ENCODE measurements at regions not wholly inside any gene's neighbourhood (a gene's known extent, or its start where the extent isn't known, plus 50 kb on each side); places are given as distances from the start of the nearest gene placed in this dataset.

- H3K4me3 ChIP-seq: no peak overlapping the region
- TF ChIP-seq TFCP2L1 (CRISPR knock-in tag; IDR thresholded peaks at IDR 0.05) (no peak), MAZ (IDR thresholded peaks at IDR 0.05; ENCODE audit: borderline replicate concordance, low read depth, low read length) (no peak), ESRRA (IDR thresholded peaks at IDR 0.05; ENCODE audit: borderline replicate concordance, low read length) (no peak), ZC3H11A (IDR thresholded peaks at IDR 0.05) (no peak), RFX5 (IDR thresholded peaks at IDR 0.05) (no peak), NR3C1 (IDR thresholded peaks at IDR 0.05) (no peak), NFE2L2 (conservative IDR thresholded peaks at IDR 0.05; ENCODE audit: low read length) (no peak), KDM1A (IDR thresholded peaks at IDR 0.05; ENCODE audit: low read depth) (no peak), HOXA7 (CRISPR knock-in tag; IDR thresholded peaks at IDR 0.05) (no peak), ATOH8 (CRISPR knock-in tag; IDR thresholded peaks at IDR 0.05; ENCODE audit: low read depth) (no peak), POLR2AphosphoS2 (conservative IDR thresholded peaks at IDR 0.05; ENCODE audit: low read length) (no peak), RARB (CRISPR knock-in tag; IDR thresholded peaks at IDR 0.05) (no peak), SREBF2 (IDR thresholded peaks at IDR 0.05) (no peak)
- FAIRE-seq: no peak
- ChIA-PET CTCF (no interaction called here), POLR2A (no interaction called here)
- peaks cover 21% of the 10 kb centered on the region; the same call in 2 of the 3 replicates for H3K4me1 ChIP-seq
- WGBS (ENCODE audit: missing lambda C conversion rate): 79% methylated on average over 2 of the region's 2 CpGs
- peak overlapping the region; percentile 35 for H3K4me2 ChIP-seq
- ATAC-seq: no peak
- DNase-seq (ENCODE audit: low read depth in 1 of 2, low spot score in 1 of 2): no peak
- no peaks in the 10 kb centered on the region for H3K9me3 ChIP-seq
- peak overlapping the region in 1 of 2 experiments; percentile 35; a peak in 2 of 6 replicates for H3K27ac ChIP-seq
Measured at GRCh38 chr1:98058676-98059075, 137.8 kb upstream of the DPYD start.

- POLR2A ChIA-PET: no interaction called here
- 89% methylated on average over 2 of the region's 2 CpGs for WGBS (ENCODE audit: missing lambda C conversion rate)
- TF ChIP-seq SMC3 (IDR thresholded peaks at IDR 0.05): no peak
- TF ChIP-seq HOXB5 (CRISPR knock-in tag; IDR thresholded peaks at IDR 0.05): no peak
- no peak for TF ChIP-seq ZNF302 (CRISPR knock-in tag; IDR thresholded peaks at IDR 0.05)
- FAIRE-seq (no peak), DNase-seq (ENCODE audit: low read depth in 1 of 2, low spot score in 1 of 2) (no peak), ATAC-seq (no peak)
- Histone ChIP-seq H3K27ac (no peak overlapping the region), H3K9me3 (no peaks in the 10 kb centered on the region), H3K4me2 (no peak overlapping the region), H3K4me3 (no peak overlapping the region), H3K4me1 (peaks cover 21% of the 10 kb centered on the region; the same call in 2 of the 3 replicates)
- CTCF ChIA-PET: interaction anchor here (1.4 kb wide), 1 partner anchor 411 kb away, joined by 5 read pairs; no protein-coding TSS in a partner anchor
Measured at GRCh38 chr1:98057236-98057910, 136.5 kb upstream of the DPYD start.

GRCh38 chr1:98056781-98057180 is 135.9 kb upstream of the DPYD start:
- peaks cover 21% of the 10 kb centered on the region; the same call in 2 of the 3 replicates for H3K4me1 ChIP-seq
- 59% methylated on average over 3 of the region's 3 CpGs for WGBS (ENCODE audit: missing lambda C conversion rate)
- CTCF ChIA-PET: interaction anchor here (1.4 kb wide), 1 partner anchor 411 kb away, joined by 5 read pairs; no protein-coding TSS in a partner anchor
- POLR2A ChIA-PET: no interaction called here
- ATAC-seq (no peak), DNase-seq (ENCODE audit: low read depth in 1 of 2, low spot score in 1 of 2) (no peak), FAIRE-seq (no peak)
- H3K9me3 ChIP-seq: no peaks in the 10 kb centered on the region
- H3K4me2 ChIP-seq: no peak overlapping the region
- H3K4me3 ChIP-seq: no peak overlapping the region
- TF ChIP-seq RNF2 (IDR thresholded peaks at IDR 0.05; ENCODE audit: borderline replicate concordance, low read depth) (no peak), CBX2 (IDR thresholded peaks at IDR 0.05; ENCODE audit: borderline replicate concordance, low read depth) (no peak), NPAS2 (CRISPR knock-in tag; IDR thresholded peaks at IDR 0.05; ENCODE audit: borderline replicate concordance) (no peak)
- H3K27ac ChIP-seq: no peak overlapping the region

GRCh38 chr1:98055457-98055856 is 134.6 kb upstream of the DPYD start:
- FAIRE-seq (no peak), DNase-seq (ENCODE audit: low read depth in 1 of 2, low spot score in 1 of 2) (no peak), ATAC-seq (no peak)
- peak overlapping the region; percentile 82 for H3K4me2 ChIP-seq
- H3K4me1 ChIP-seq: peaks cover 21% of the 10 kb centered on the region; the same call in 2 of the 3 replicates
- H3K4me3 ChIP-seq: no peak overlapping the region
- ChIA-PET POLR2A (no interaction called here), CTCF (interaction anchor here (1.9 kb wide), 1 partner anchor 413 kb away, joined by 6 read pairs; no protein-coding TSS in a partner anchor)
- TF ChIP-seq ESRRA (IDR thresholded peaks at IDR 0.05; ENCODE audit: borderline replicate concordance, low read length) (no peak), E2F6 (IDR thresholded peaks at IDR 0.05; ENCODE audit: borderline replicate concordance, low read depth) (no peak), SREBF2 (IDR thresholded peaks at IDR 0.05) (no peak), TP53 (CRISPR knock-in tag; IDR thresholded peaks at IDR 0.05) (no peak), ZSCAN20 (CRISPR knock-in tag; IDR thresholded peaks at IDR 0.05) (no peak), NFE2L2 (conservative IDR thresholded peaks at IDR 0.05; ENCODE audit: low read length) (no peak)
- peak overlapping the region; percentile 76 to 91; a peak in 4 of 6 replicates for H3K27ac ChIP-seq
- 84% methylated on average over 7 of the region's 7 CpGs for WGBS (ENCODE audit: missing lambda C conversion rate)
- no peaks in the 10 kb centered on the region for H3K9me3 ChIP-seq
